Liver (tissue), 3 donors: ENCODE measurements at regions not wholly inside any gene's neighbourhood (a gene's known extent, or its start where the extent isn't known, plus 50 kb on each side); places are given as distances from the start of the nearest gene placed in this dataset.

Experiments
- GABPA ChIP-seq, 2 donors: IDR thresholded peaks in 1 of 2; conservative IDR thresholded peaks in 1 of 2; 2 replicates each; pipeline ENCODE4 v1.6.1; 2016; ENCODE audit warnings: antibody characterized with exemption in 2 of 2, mild to moderate bottlenecking in 1 of 2, moderate library complexity in 1 of 2
- MAX ChIP-seq: IDR thresholded peaks from 2 replicates; pipeline ENCODE4 v1.6.1; 2016; ENCODE audit warnings: antibody characterized with exemption
- RAD21 ChIP-seq, 2 donors: IDR thresholded peaks; 2 replicates each; pipeline ENCODE4 v1.6.1; 2016; ENCODE audit warnings: antibody characterized with exemption in 2 of 2, mild to moderate bottlenecking in 2 of 2
- SP1 ChIP-seq: IDR thresholded peaks from 2 replicates; pipeline ENCODE4 v1.6.1; 2018; ENCODE audit warnings: antibody characterized with exemption, mild to moderate bottlenecking
- TAF1 ChIP-seq: conservative IDR thresholded peaks from 2 replicates; pipeline ENCODE4 v1.6.1; 2016; ENCODE audit warnings: antibody characterized with exemption, mild to moderate bottlenecking
- YY1 ChIP-seq: IDR thresholded peaks from 2 replicates; pipeline ENCODE4 v1.6.1; 2016; ENCODE audit warnings: antibody characterized with exemption, mild to moderate bottlenecking
- TF ChIP-seq, protein P1 (sequence below): fragments of 150-350 bp; IDR thresholded peaks from 2 replicates; pipeline ENCODE4 v1.5.1; 2017; ENCODE audit warnings: improper control_type of control experiment, low read depth, low read length; ENCODE audit not compliant: missing input control
- donor health status: healthy.
- donor health status: healthy.

- TF ChIP-seq, protein P1, sequence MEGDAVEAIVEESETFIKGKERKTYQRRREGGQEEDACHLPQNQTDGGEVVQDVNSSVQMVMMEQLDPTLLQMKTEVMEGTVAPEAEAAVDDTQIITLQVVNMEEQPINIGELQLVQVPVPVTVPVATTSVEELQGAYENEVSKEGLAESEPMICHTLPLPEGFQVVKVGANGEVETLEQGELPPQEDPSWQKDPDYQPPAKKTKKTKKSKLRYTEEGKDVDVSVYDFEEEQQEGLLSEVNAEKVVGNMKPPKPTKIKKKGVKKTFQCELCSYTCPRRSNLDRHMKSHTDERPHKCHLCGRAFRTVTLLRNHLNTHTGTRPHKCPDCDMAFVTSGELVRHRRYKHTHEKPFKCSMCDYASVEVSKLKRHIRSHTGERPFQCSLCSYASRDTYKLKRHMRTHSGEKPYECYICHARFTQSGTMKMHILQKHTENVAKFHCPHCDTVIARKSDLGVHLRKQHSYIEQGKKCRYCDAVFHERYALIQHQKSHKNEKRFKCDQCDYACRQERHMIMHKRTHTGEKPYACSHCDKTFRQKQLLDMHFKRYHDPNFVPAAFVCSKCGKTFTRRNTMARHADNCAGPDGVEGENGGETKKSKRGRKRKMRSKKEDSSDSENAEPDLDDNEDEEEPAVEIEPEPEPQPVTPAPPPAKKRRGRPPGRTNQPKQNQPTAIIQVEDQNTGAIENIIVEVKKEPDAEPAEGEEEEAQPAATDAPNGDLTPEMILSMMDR, result no peak
- TF ChIP-seq MAX (no peak), GABPA (IDR thresholded peaks at IDR 0.05 in 1 of 2, conservative IDR thresholded peaks at IDR 0.05 in 1 of 2) (no peak), TAF1 (no peak), SP1 (no peak), YY1 (no peak), RAD21 (IDR thresholded peaks at IDR 0.05) (no peak)
Measured at GRCh38 chr14:53473480-53473879, 320.4 kb upstream of the DDHD1 start.
